GM23248 (cell line): ENCODE measurements at regions not wholly inside any gene's neighbourhood (a gene's known extent, or its start where the extent isn't known, plus 50 kb on each side); places are given as distances from the start of the nearest gene placed in this dataset.

ENCODE experiments used
- DNase-seq: peaks from one replicate; pipeline ENCODE4 v3.0.0-alpha.2; 2015
- H2AFZ ChIP-seq: fragments of 200-600 bp; sonication (generic); 2 replicates; pipeline ENCODE4 v1.6.1; 2016; ENCODE audit warnings: antibody characterized with exemption
- H3F3A ChIP-seq: fragments of 200-600 bp; sonication (generic); 2 replicates; pipeline ENCODE4 v1.6.1; 2016; ENCODE audit warnings: mild to moderate bottlenecking, antibody characterized with exemption, mixed run types; ENCODE audit not compliant: insufficient read depth
- H3K27ac ChIP-seq: fragments of 200-600 bp; sonication (generic); 2 replicates; pipeline ENCODE4 v1.5.1; 2016; ENCODE audit warnings: mild to moderate bottlenecking
- H3K27me3 ChIP-seq: fragments of 200-600 bp; sonication (generic); replicated peaks from 2 replicates; pipeline ENCODE4 v1.6.1; 2016; ENCODE audit warnings: mild to moderate bottlenecking; ENCODE audit not compliant: insufficient read depth
- H3K36me3 ChIP-seq: fragments of 200-600 bp; sonication (generic); 2 replicates; pipeline ENCODE4 v1.6.1; 2016; ENCODE audit warnings: low read depth, mild to moderate bottlenecking
- H3K4me1 ChIP-seq: fragments of 200-600 bp; sonication (generic); 2 replicates; pipeline ENCODE4 v1.6.1; 2016; ENCODE audit warnings: mild to moderate bottlenecking; ENCODE audit not compliant: insufficient read depth
- H3K4me2 ChIP-seq: fragments of 200-600 bp; sonication (generic); one replicate; pipeline ENCODE4 v1.6.1; 2016; ENCODE audit warnings: mild to moderate bottlenecking; ENCODE audit not compliant: unreplicated experiment
- H3K4me3 ChIP-seq: fragments of 200-600 bp; sonication (generic); 2 replicates; pipeline ENCODE4 v1.5.1; 2016; ENCODE audit warnings: mild to moderate bottlenecking
- H3K79me2 ChIP-seq: fragments of 200-600 bp; sonication (generic); 2 replicates; pipeline ENCODE4 v1.6.1; 2016; ENCODE audit warnings: mild to moderate bottlenecking; ENCODE audit not compliant: insufficient read depth
- H3K9ac ChIP-seq: fragments of 200-600 bp; sonication (generic); 2 replicates; pipeline ENCODE4 v1.6.1; 2016; ENCODE audit warnings: mild to moderate bottlenecking
- H3K9me2 ChIP-seq: fragments of 200-600 bp; sonication (generic); 2 replicates; pipeline ENCODE4 v1.6.1; 2016; ENCODE audit warnings: mixed run types, mild to moderate bottlenecking, moderate library complexity; ENCODE audit not compliant: insufficient read depth
- H3K9me3 ChIP-seq: fragments of 200-600 bp; sonication (generic); one replicate; pipeline ENCODE4 v1.6.1; 2017; ENCODE audit warnings: low read depth
- H4K20me1 ChIP-seq: fragments of 200-600 bp; sonication (generic); 2 replicates; pipeline ENCODE4 v1.6.0; 2016; ENCODE audit not compliant: insufficient read depth
- EZH2 ChIP-seq: fragments of 200-600 bp; sonication (generic); IDR thresholded peaks from 2 replicates; pipeline ENCODE4 v1.6.1; 2018; ENCODE audit warnings: antibody characterized with exemption, mild to moderate bottlenecking; ENCODE audit not compliant: insufficient read depth, poor library complexity, severe bottlenecking
- EZH2phosphoT487 ChIP-seq: fragments of 200-600 bp; sonication (generic); IDR thresholded peaks from 2 replicates; pipeline ENCODE4 v1.6.1; 2018; ENCODE audit warnings: antibody characterized with exemption, moderate library complexity, mild to moderate bottlenecking, low read depth; ENCODE audit not compliant: insufficient read depth
- WGBS, 2 experiments: methylation state at CpG; one replicate each; pipeline ENCODE4 v1.1.6; 2015 to 2017; ENCODE audit warnings: low lambda C conversion rate in 2 of 2, low coverage in 1 of 2; ENCODE audit errors: missing lambda C conversion rate in 2 of 2; 5-methylcytosine and 5-hydroxymethylcytosine counted together
- in situ Hi-C: fragments of 300-500 bp; cut with MboI; formaldehyde crosslinking; loops from 2 replicates; pipeline ENCODE4 v1.15.0; 2020

GRCh38 chr4:189837471-189837870 lies 103.2 kb upstream of the FRG1 start:
- Histone ChIP-seq H2AFZ (no peak overlapping the region), H3K4me2 (no peak overlapping the region), H4K20me1 (no peaks in the 10 kb centered on the region), H3K4me3 (no peak overlapping the region), H3K27ac (no peak overlapping the region), H3K9me3 (no peaks in the 10 kb centered on the region), H3K4me1 (no peaks in the 10 kb centered on the region), H3K36me3 (no peaks in the 10 kb centered on the region), H3K9ac (no peak overlapping the region), H3K79me2 (no peaks in the 10 kb centered on the region), H3K27me3 (no peaks in the 10 kb centered on the region), H3K9me2 (no peaks in the 10 kb centered on the region), H3F3A (no peaks in the 10 kb centered on the region)
- TF ChIP-seq EZH2 (no peak), EZH2phosphoT487 (no peak)
- 58 to 61% methylated on average over 5 of the region's 5 CpGs for WGBS, 2 experiments
- no peak for DNase-seq
- in situ Hi-C loops = no loop called here

- Histone ChIP-seq H3K4me3 (no peak overlapping the region), H3K27ac (no peak overlapping the region), H4K20me1 (no peaks in the 10 kb centered on the region), H3K79me2 (no peaks in the 10 kb centered on the region), H3K27me3 (no peaks in the 10 kb centered on the region), H2AFZ (no peak overlapping the region), H3K36me3 (no peaks in the 10 kb centered on the region), H3K4me1 (no peaks in the 10 kb centered on the region), H3K4me2 (no peak overlapping the region), H3K9me2 (no peaks in the 10 kb centered on the region), H3F3A (no peaks in the 10 kb centered on the region), H3K9me3 (no peaks in the 10 kb centered on the region), H3K9ac (no peak overlapping the region)
- in situ Hi-C loops = no loop called here
- TF ChIP-seq EZH2 = no peak
- no peak for TF ChIP-seq EZH2phosphoT487
- WGBS, 2 experiments = 41 to 45% methylated on average over 14 to 16 of the region's 16 CpGs
- no peak for DNase-seq
Measured at GRCh38 chr4:189838821-189839497, 101.7 kb upstream of the FRG1 start.

GRCh38 chr4:189840356-189840755 lies 100.3 kb upstream of the FRG1 start:
- H3F3A ChIP-seq = 0 out of 2 replicates have a peak, but pooled peaks cover 3% of the 10 kb centered on the region
- no peaks in the 10 kb centered on the region for H3K79me2 ChIP-seq
- H4K20me1 ChIP-seq = no peaks in the 10 kb centered on the region
- WGBS, 2 experiments = 43 to 48% methylated on average over 5 of the region's 5 CpGs
- H3K4me3 ChIP-seq = no peak overlapping the region
- H3K9me2 ChIP-seq = no peaks in the 10 kb centered on the region
- no peaks in the 10 kb centered on the region for H3K9me3 ChIP-seq
- H3K27ac ChIP-seq = no peak overlapping the region
- in situ Hi-C loops = no loop called here
- no peaks in the 10 kb centered on the region for H3K4me1 ChIP-seq
- TF ChIP-seq EZH2phosphoT487 (no peak), EZH2 (no peak)
- no peak overlapping the region for H2AFZ ChIP-seq
- H3K4me2 ChIP-seq = no peak overlapping the region
- no peak overlapping the region for H3K9ac ChIP-seq
- no peaks in the 10 kb centered on the region for H3K27me3 ChIP-seq
- no peak for DNase-seq
- no peaks in the 10 kb centered on the region for H3K36me3 ChIP-seq

- Histone ChIP-seq H3K9me3 (no peaks in the 10 kb centered on the region), H3K4me1 (no peaks in the 10 kb centered on the region), H3K9ac (no peak overlapping the region), H3K27me3 (no peaks in the 10 kb centered on the region), H3K36me3 (no peaks in the 10 kb centered on the region), H2AFZ (no peak overlapping the region), H4K20me1 (no peaks in the 10 kb centered on the region), H3K4me3 (no peak overlapping the region), H3F3A (0 out of 2 replicates have a peak, but pooled peaks cover 7% of the 10 kb centered on the region), H3K79me2 (no peaks in the 10 kb centered on the region), H3K27ac (no peak overlapping the region), H3K9me2 (no peaks in the 10 kb centered on the region), H3K4me2 (no peak overlapping the region)
- WGBS, 2 experiments = 51% methylated on average over 10 of the region's 10 CpGs
- no peak for TF ChIP-seq EZH2
- no peak for TF ChIP-seq EZH2phosphoT487
- no peak for DNase-seq
- in situ Hi-C loops = no loop called here
Measured at GRCh38 chr4:189843413-189844009, 97.2 kb upstream of the FRG1 start.
